Colonic mucosa (tissue), 4 donors: ENCODE measurements at regions not wholly inside any gene's neighbourhood (a gene's known extent, or its start where the extent isn't known, plus 50 kb on each side); places are given as distances from the start of the nearest gene placed in this dataset.

ENCODE experiments used
- DNase-seq: peaks from one replicate; pipeline ENCODE4 v3.0.0-alpha.2; 2020
- H3K27ac ChIP-seq: fragments of 200-600 bp; one replicate; pipeline ENCODE4 v1.8.0; 2021
- H3K27me3 ChIP-seq: fragments of 200-600 bp; one replicate; pipeline ENCODE4 v1.8.0; 2021
- H3K36me3 ChIP-seq: fragments of 200-600 bp; one replicate; pipeline ENCODE4 v1.8.0; 2021
- H3K4me1 ChIP-seq: fragments of 200-600 bp; one replicate; pipeline ENCODE4 v1.8.0; 2021; ENCODE audit warnings: mild to moderate bottlenecking
- H3K4me3 ChIP-seq: fragments of 200-600 bp; one replicate; pipeline ENCODE4 v1.8.0; 2021
- H3K9ac ChIP-seq, 2 donors: one replicate each; pipeline ENCODE4 v1.7.0; 2013; ENCODE audit warnings: control low read depth in 2 of 2, low read depth in 2 of 2, low read length in 2 of 2
- H3K9me3 ChIP-seq: fragments of 200-600 bp; one replicate; pipeline ENCODE4 v1.8.0; 2021
- intact Hi-C: fragments of 100-400 bp; cut with DNase I; formaldehyde crosslinking; loops from one replicate; pipeline ENCODE4 v1.14.1; 2022
- TF ChIP-seq, protein P1 (sequence below): fragments of 200-600 bp; IDR thresholded peaks from one replicate; pipeline ENCODE4 v1.8.0; 2022; ENCODE audit warnings: antibody characterized with exemption, mild to moderate bottlenecking
- donor health status: healthy.
- donor health status: DM: no; HTN: no; CAD: no.
- donor health status: DM: no; HTN: no; CAD: no.

- H3K36me3 ChIP-seq, result no peaks in the 10 kb centered on the region
- H3K27ac ChIP-seq, result peak overlapping the region; percentile 27
- no peaks in the 10 kb centered on the region for H3K27me3 ChIP-seq
- no peak overlapping the region for H3K9ac ChIP-seq
- TF ChIP-seq, protein P1, sequence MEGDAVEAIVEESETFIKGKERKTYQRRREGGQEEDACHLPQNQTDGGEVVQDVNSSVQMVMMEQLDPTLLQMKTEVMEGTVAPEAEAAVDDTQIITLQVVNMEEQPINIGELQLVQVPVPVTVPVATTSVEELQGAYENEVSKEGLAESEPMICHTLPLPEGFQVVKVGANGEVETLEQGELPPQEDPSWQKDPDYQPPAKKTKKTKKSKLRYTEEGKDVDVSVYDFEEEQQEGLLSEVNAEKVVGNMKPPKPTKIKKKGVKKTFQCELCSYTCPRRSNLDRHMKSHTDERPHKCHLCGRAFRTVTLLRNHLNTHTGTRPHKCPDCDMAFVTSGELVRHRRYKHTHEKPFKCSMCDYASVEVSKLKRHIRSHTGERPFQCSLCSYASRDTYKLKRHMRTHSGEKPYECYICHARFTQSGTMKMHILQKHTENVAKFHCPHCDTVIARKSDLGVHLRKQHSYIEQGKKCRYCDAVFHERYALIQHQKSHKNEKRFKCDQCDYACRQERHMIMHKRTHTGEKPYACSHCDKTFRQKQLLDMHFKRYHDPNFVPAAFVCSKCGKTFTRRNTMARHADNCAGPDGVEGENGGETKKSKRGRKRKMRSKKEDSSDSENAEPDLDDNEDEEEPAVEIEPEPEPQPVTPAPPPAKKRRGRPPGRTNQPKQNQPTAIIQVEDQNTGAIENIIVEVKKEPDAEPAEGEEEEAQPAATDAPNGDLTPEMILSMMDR, result no peak
- no peaks in the 10 kb centered on the region for H3K9me3 ChIP-seq
- H3K4me3 ChIP-seq, result no peak overlapping the region
- H3K4me1 ChIP-seq, result peaks cover 4% of the 10 kb centered on the region
- DNase-seq, result no peak
- intact Hi-C loops, result no loop called here
Measured at GRCh38 chr6:105545228-105545920, 142.5 kb upstream of the PREP start.

- H3K4me1 ChIP-seq, result no peaks in the 10 kb centered on the region
- H3K36me3 ChIP-seq, result no peaks in the 10 kb centered on the region
- TF ChIP-seq, protein P1, result no peak
- intact Hi-C loops, result no loop called here
- no peak overlapping the region for H3K27ac ChIP-seq
- H3K9ac ChIP-seq, result no peak overlapping the region
- no peak overlapping the region for H3K4me3 ChIP-seq
- H3K9me3 ChIP-seq, result no peaks in the 10 kb centered on the region
- no peak for DNase-seq
- no peaks in the 10 kb centered on the region for H3K27me3 ChIP-seq
Measured at GRCh38 chr6:105539911-105540310, 137.0 kb upstream of the PREP start.

GRCh38 chr6:105537981-105538578 is 135.2 kb upstream of the PREP start:
- Histone ChIP-seq H3K27ac (no peak overlapping the region), H3K9me3 (no peaks in the 10 kb centered on the region), H3K4me3 (no peak overlapping the region), H3K36me3 (no peaks in the 10 kb centered on the region), H3K27me3 (no peaks in the 10 kb centered on the region), H3K9ac (no peak overlapping the region), H3K4me1 (no peaks in the 10 kb centered on the region)
- intact Hi-C loops, result no loop called here
- TF ChIP-seq, protein P1, result no peak
- DNase-seq, result no peak

GRCh38 chr6:105536961-105537360 is 134.1 kb upstream of the PREP start:
- Histone ChIP-seq H3K9me3 (no peaks in the 10 kb centered on the region), H3K9ac (no peak overlapping the region), H3K4me3 (no peak overlapping the region), H3K27ac (no peak overlapping the region), H3K4me1 (no peaks in the 10 kb centered on the region), H3K36me3 (no peaks in the 10 kb centered on the region), H3K27me3 (no peaks in the 10 kb centered on the region)
- intact Hi-C loops, result no loop called here
- TF ChIP-seq, protein P1, result no peak
- DNase-seq, result no peak

GRCh38 chr6:105533301-105533700 is 130.4 kb upstream of the PREP start:
- Histone ChIP-seq H3K4me1 (no peaks in the 10 kb centered on the region), H3K4me3 (no peak overlapping the region), H3K27ac (no peak overlapping the region), H3K9me3 (no peaks in the 10 kb centered on the region), H3K27me3 (no peaks in the 10 kb centered on the region), H3K36me3 (no peaks in the 10 kb centered on the region), H3K9ac (no peak overlapping the region)
- TF ChIP-seq, protein P1, result no peak
- no peak for DNase-seq
- intact Hi-C loops, result no loop called here
